ENCODE measurements at regions not wholly inside any gene's neighbourhood (a gene's known extent, or its start where the extent isn't known, plus 50 kb on each side); places are given as distances from the start of the nearest gene placed in this dataset.

- H3K27me3 Mint-ChIP-seq (ENCODE audit: low read depth): no peaks in the 10 kb centered on the region
Observed at GRCh38 chr7:94810496-94810895, 96.9 kb upstream of the PPP1R9A start.

More at GRCh38 chr7:94810496-94810895, 96.9 kb upstream of the PPP1R9A start:
- no peak overlapping the region for H3K14ac ChIP-seq (ENCODE audit: insufficient read depth, low read length)
- H3K9ac ChIP-seq (ENCODE audit: extremely low read depth, insufficient read length, low read length): no peak overlapping the region
- Mint-ChIP-seq H3K27ac (no peak overlapping the region), H3K4me1 (peaks cover 12 to 28% of the 10 kb centered on the region in 2 experiments), H3K9me3 (no peaks in the 10 kb centered on the region), H3K4me3 (no peak overlapping the region), H3K36me3 (ENCODE audit: insufficient read depth in 1 of 3, low read depth in 3 of 3) (no peaks in the 10 kb centered on the region)
- no peaks in the 10 kb centered on the region for H3K9me3 ChIP-seq (ENCODE audit: control insufficient read depth, low read depth, low read length)
- H4K20me1 ChIP-seq (ENCODE audit: control insufficient read depth, insufficient read depth, insufficient read length): no peaks in the 10 kb centered on the region
- H3K56ac ChIP-seq (ENCODE audit: insufficient read length, low read depth, low read length): no peak overlapping the region
- no peaks in the 10 kb centered on the region for H3K23me2 ChIP-seq (ENCODE audit: insufficient read length, low read depth, low read length, poor library complexity, severe bottlenecking)
- no peak overlapping the region for H4K91ac ChIP-seq (ENCODE audit: insufficient read length, low read depth, low read length)
- H3K4me1 ChIP-seq (ENCODE audit: insufficient read depth, low read length): no peaks in the 10 kb centered on the region
- no peak overlapping the region for H2BK15ac ChIP-seq (ENCODE audit: low read depth, low read length)
- H2BK20ac ChIP-seq (ENCODE audit: low read depth, low read length, poor library complexity, severe bottlenecking): no peak overlapping the region
- H3K79me1 ChIP-seq (ENCODE audit: insufficient read depth, low read depth, low read length, poor library complexity, severe bottlenecking): no peaks in the 10 kb centered on the region
- no peak overlapping the region for H2AK5ac ChIP-seq (ENCODE audit: insufficient read length, low read length)
- H3T11ph ChIP-seq (ENCODE audit: low read length): no peak overlapping the region
- no peak overlapping the region for H2AFZ ChIP-seq (ENCODE audit: low read length)
- no peak overlapping the region for H3K27ac ChIP-seq (ENCODE audit: insufficient read length, low read depth, low read length)
- DNase-seq: no peak
- H3K4ac ChIP-seq (ENCODE audit: low read depth, low read length): no peak overlapping the region
- no peak overlapping the region for H3K4me2 ChIP-seq (ENCODE audit: insufficient read depth, insufficient read length, low read length)
- no peaks in the 10 kb centered on the region for H3K79me2 ChIP-seq (ENCODE audit: insufficient read depth, low read length)
- H4K5ac ChIP-seq (ENCODE audit: insufficient read length, low read depth, low read length): no peak overlapping the region
- no peak overlapping the region for H3K23ac ChIP-seq (ENCODE audit: insufficient read length, low read depth, low read length)
- H2BK120ac ChIP-seq (ENCODE audit: low read depth, low read length, poor library complexity, severe bottlenecking): no peak overlapping the region
- H2BK12ac ChIP-seq (ENCODE audit: insufficient read length, low read depth, low read length): no peak overlapping the region
- no peak overlapping the region for H3K18ac ChIP-seq (ENCODE audit: insufficient read length, low read depth, low read length)
- no peak overlapping the region for H2BK5ac ChIP-seq (ENCODE audit: insufficient read length, low read length)
- TF ChIP-seq CTCF (conservative IDR thresholded peaks at IDR 0.05): no peak
- H3K27me3 ChIP-seq (ENCODE audit: insufficient read depth, low read length): no peaks in the 10 kb centered on the region
- no CpG with 5 or more reads among the region's 3 CpGs for WGBS (ENCODE audit: extremely low coverage, insufficient read length, low lambda C conversion rate)
- no peak overlapping the region for H4K8ac ChIP-seq (replicated peaks; ENCODE audit: insufficient read length, low read depth, low read length)
